ENCODE measurements at regions not wholly inside any gene's neighbourhood (a gene's known extent, or its start where the extent isn't known, plus 50 kb on each side); places are given as distances from the start of the nearest gene placed in this dataset.

DNA sequence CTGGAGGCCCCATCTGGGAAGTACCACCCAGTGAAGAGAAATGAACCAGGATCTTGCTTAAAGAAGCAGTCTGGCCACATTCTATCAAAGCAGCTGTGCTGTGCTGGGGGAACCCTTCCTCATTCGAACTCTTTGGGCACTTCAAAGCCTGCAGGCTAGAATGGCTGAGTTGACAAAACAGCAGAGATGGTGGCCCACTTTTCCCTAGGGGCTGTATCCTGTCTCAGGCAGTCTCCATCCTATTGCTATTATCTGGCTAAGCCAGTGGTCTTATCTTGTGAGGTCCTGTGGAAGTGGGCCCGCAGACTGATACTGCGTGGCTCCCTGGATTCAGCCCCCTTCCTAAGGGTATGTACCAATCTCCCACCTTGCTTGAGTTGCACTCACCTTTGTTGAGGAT is 114.3 kb downstream of the VSIG4 start:
- no peak overlapping the region for H2BK12ac ChIP-seq (ENCODE audit: insufficient read length, low read depth, low read length)
- Mint-ChIP-seq H3K27me3 (ENCODE audit: low read depth) (peaks cover 1% of the 10 kb centered on the region; the same call in 1 of the 2 replicates), H3K27ac (no peak overlapping the region), H3K36me3 (ENCODE audit: insufficient read depth in 1 of 3, low read depth in 3 of 3) (peaks cover 7 to 18% (median 7%) of the 10 kb centered on the region in 3 experiments; a peak in 5 of 7 replicates), H3K4me1 (peaks cover 13 to 21% of the 10 kb centered on the region in 2 experiments), H3K9me3 (peaks cover 78 to 84% of the 10 kb centered on the region in 2 experiments), H3K4me3 (no peak overlapping the region)
- H3K4ac ChIP-seq (ENCODE audit: low read depth, low read length), result no peak overlapping the region
- H3T11ph ChIP-seq (ENCODE audit: low read length), result no peak overlapping the region
- H3K4me2 ChIP-seq (ENCODE audit: insufficient read depth, insufficient read length, low read length), result no peak overlapping the region
- H4K5ac ChIP-seq (ENCODE audit: insufficient read length, low read depth, low read length), result no peak overlapping the region
- no peak overlapping the region for H4K91ac ChIP-seq (ENCODE audit: insufficient read length, low read depth, low read length)
- H3K27me3 ChIP-seq (ENCODE audit: insufficient read depth, low read length), result no peaks in the 10 kb centered on the region
- H3K9me3 ChIP-seq (ENCODE audit: control insufficient read depth, low read depth, low read length), result peaks cover 40% of the 10 kb centered on the region
- TF ChIP-seq, protein P1, sequence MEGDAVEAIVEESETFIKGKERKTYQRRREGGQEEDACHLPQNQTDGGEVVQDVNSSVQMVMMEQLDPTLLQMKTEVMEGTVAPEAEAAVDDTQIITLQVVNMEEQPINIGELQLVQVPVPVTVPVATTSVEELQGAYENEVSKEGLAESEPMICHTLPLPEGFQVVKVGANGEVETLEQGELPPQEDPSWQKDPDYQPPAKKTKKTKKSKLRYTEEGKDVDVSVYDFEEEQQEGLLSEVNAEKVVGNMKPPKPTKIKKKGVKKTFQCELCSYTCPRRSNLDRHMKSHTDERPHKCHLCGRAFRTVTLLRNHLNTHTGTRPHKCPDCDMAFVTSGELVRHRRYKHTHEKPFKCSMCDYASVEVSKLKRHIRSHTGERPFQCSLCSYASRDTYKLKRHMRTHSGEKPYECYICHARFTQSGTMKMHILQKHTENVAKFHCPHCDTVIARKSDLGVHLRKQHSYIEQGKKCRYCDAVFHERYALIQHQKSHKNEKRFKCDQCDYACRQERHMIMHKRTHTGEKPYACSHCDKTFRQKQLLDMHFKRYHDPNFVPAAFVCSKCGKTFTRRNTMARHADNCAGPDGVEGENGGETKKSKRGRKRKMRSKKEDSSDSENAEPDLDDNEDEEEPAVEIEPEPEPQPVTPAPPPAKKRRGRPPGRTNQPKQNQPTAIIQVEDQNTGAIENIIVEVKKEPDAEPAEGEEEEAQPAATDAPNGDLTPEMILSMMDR (conservative IDR thresholded peaks at IDR 0.05), result no peak
- no peak overlapping the region for H3K9ac ChIP-seq (ENCODE audit: extremely low read depth, insufficient read length, low read length)
- no peak overlapping the region for H2BK20ac ChIP-seq (ENCODE audit: low read depth, low read length, poor library complexity, severe bottlenecking)
- H2BK15ac ChIP-seq (ENCODE audit: low read depth, low read length), result no peak overlapping the region
- no peaks in the 10 kb centered on the region for H3K4me1 ChIP-seq (ENCODE audit: insufficient read depth, low read length)
- H3K79me2 ChIP-seq (ENCODE audit: insufficient read depth, low read length), result no peaks in the 10 kb centered on the region
- no peak overlapping the region for H2AK5ac ChIP-seq (ENCODE audit: insufficient read length, low read length)
- H3K27ac ChIP-seq (ENCODE audit: insufficient read length, low read depth, low read length), result no peak overlapping the region
- WGBS (ENCODE audit: extremely low coverage, insufficient read length, low lambda C conversion rate), result no CpG with 5 or more reads among the region's 3 CpGs
- no peak overlapping the region for H3K23ac ChIP-seq (ENCODE audit: insufficient read length, low read depth, low read length)
- no peak overlapping the region for H3K56ac ChIP-seq (ENCODE audit: insufficient read length, low read depth, low read length)
- no peaks in the 10 kb centered on the region for H3K79me1 ChIP-seq (ENCODE audit: insufficient read depth, low read depth, low read length, poor library complexity, severe bottlenecking)
- H3K23me2 ChIP-seq (ENCODE audit: insufficient read length, low read depth, low read length, poor library complexity, severe bottlenecking), result no peaks in the 10 kb centered on the region
- no peak overlapping the region for H2BK120ac ChIP-seq (ENCODE audit: low read depth, low read length, poor library complexity, severe bottlenecking)
- H3K14ac ChIP-seq (ENCODE audit: insufficient read depth, low read length), result no peak overlapping the region
- H2AFZ ChIP-seq (ENCODE audit: low read length), result no peak overlapping the region
- H3K18ac ChIP-seq (ENCODE audit: insufficient read length, low read depth, low read length), result no peak overlapping the region
- no peak overlapping the region for H4K8ac ChIP-seq (replicated peaks; ENCODE audit: insufficient read length, low read depth, low read length)
- H2BK5ac ChIP-seq (ENCODE audit: insufficient read length, low read length), result no peak overlapping the region
- no peak for DNase-seq
- no peaks in the 10 kb centered on the region for H4K20me1 ChIP-seq (ENCODE audit: control insufficient read depth, insufficient read depth, insufficient read length)
